D721Med (cell line): ENCODE measurements at regions not wholly inside any gene's neighbourhood (a gene's known extent, or its start where the extent isn't known, plus 50 kb on each side); places are given as distances from the start of the nearest gene placed in this dataset.

Source experiments
- DNase-seq: peaks from one replicate; pipeline ENCODE4 v3.0.0; 2011; ENCODE audit warnings: low spot score; ENCODE audit not compliant: insufficient read length
- FAIRE-seq: peaks from 2 replicates; lab custom pipeline; 2011; peaks lifted over from hg19 to GRCh38; lab: Jason Lieb, UNC
- CTCF ChIP-seq: IDR thresholded peaks from 2 replicates; pipeline ENCODE4 v1.5.1; 2012; ENCODE audit warnings: mild to moderate bottlenecking, control low read depth; ENCODE audit not compliant: insufficient read depth; ENCODE audit errors: missing control alignments

GRCh38 chr6:125665295-125665814 lies 84.1 kb upstream of the HEY2 start:
- TF ChIP-seq CTCF = no peak
- FAIRE-seq (no peak), DNase-seq (no peak)

- no peak for FAIRE-seq
- no peak for TF ChIP-seq CTCF
- no peak for DNase-seq
Observed at GRCh38 chr6:125667326-125667725, 82.1 kb upstream of the HEY2 start.

- no peak for FAIRE-seq
Observed at GRCh38 chr6:125668071-125668470, 81.4 kb upstream of the HEY2 start.

GRCh38 chr6:125670568-125670967 lies 78.9 kb upstream of the HEY2 start:
- no peak for TF ChIP-seq CTCF
- FAIRE-seq (no peak), DNase-seq (no peak)

More at GRCh38 chr6:125668071-125668470, 81.4 kb upstream of the HEY2 start:
- TF ChIP-seq CTCF = no peak
- DNase-seq = no peak

GRCh38 chr6:125671323-125671722 lies 78.1 kb upstream of the HEY2 start:
- no peak for TF ChIP-seq CTCF
- DNase-seq (no peak), FAIRE-seq (no peak)

DNA sequence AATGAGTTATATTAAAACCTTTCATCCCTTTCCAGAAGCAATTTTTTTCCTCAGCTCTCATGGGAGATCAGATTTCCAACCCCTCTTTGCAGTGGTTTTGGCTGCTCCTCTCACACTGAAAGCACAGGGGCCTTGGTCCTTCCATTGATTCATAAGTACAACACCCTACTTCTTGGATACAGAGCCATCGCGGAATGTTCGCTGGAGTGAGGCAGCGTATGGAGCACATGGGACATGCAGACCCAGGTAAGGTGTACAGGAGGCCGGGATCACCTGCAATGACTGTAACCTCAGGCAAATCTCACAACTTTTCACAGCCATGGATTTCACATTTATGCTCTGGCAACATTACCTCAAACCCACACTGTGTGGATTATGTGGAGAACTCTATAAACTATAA lies 75.2 kb upstream of the HEY2 start:
- FAIRE-seq (no peak), DNase-seq (no peak)
- no peak for TF ChIP-seq CTCF

- FAIRE-seq (no peak), DNase-seq (no peak)
- no peak for TF ChIP-seq CTCF
Observed at GRCh38 chr6:125678601-125679000, 70.8 kb upstream of the HEY2 start.
